ENCODE measurements at regions not wholly inside any gene's neighbourhood (a gene's known extent, or its start where the extent isn't known, plus 50 kb on each side); places are given as distances from the start of the nearest gene placed in this dataset.

DNA sequence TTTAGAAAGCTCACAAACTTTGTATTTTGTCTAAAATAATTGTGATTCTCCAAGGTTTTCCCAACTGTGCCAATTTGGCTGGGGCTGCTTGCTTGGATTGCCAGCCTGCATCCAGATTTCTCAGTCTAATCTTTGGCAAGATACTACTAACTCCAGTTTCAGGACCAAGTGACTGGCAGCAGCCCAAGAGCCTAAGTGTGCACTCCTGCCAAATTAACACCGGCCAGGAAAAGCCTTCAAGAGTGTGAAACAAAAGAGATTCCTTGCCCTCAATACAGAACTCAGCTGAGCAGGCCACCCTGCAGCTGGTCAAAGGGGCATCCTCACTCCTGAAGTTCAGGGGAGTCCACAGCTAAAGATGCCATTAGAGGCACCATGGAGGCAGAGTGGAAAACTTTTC, 589.0 kb upstream of the ACVR2A start:
- Histone ChIP-seq H3K27me3 (no peaks in the 10 kb centered on the region), H3K4me1 (no peaks in the 10 kb centered on the region), H3K27ac (no peak overlapping the region), H3K36me3 (no peaks in the 10 kb centered on the region), H3K4me3 (no peak overlapping the region), H3K9me3 (peaks cover 0 to 3% (median 0%) of the 10 kb centered on the region in 4 donors)
- TF ChIP-seq, protein P1, sequence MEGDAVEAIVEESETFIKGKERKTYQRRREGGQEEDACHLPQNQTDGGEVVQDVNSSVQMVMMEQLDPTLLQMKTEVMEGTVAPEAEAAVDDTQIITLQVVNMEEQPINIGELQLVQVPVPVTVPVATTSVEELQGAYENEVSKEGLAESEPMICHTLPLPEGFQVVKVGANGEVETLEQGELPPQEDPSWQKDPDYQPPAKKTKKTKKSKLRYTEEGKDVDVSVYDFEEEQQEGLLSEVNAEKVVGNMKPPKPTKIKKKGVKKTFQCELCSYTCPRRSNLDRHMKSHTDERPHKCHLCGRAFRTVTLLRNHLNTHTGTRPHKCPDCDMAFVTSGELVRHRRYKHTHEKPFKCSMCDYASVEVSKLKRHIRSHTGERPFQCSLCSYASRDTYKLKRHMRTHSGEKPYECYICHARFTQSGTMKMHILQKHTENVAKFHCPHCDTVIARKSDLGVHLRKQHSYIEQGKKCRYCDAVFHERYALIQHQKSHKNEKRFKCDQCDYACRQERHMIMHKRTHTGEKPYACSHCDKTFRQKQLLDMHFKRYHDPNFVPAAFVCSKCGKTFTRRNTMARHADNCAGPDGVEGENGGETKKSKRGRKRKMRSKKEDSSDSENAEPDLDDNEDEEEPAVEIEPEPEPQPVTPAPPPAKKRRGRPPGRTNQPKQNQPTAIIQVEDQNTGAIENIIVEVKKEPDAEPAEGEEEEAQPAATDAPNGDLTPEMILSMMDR (IDR thresholded peaks at IDR 0.05): no peak
- TF ChIP-seq POLR2A (IDR thresholded peaks at IDR 0.05): no peak
- DNase-seq: no peak

DNA sequence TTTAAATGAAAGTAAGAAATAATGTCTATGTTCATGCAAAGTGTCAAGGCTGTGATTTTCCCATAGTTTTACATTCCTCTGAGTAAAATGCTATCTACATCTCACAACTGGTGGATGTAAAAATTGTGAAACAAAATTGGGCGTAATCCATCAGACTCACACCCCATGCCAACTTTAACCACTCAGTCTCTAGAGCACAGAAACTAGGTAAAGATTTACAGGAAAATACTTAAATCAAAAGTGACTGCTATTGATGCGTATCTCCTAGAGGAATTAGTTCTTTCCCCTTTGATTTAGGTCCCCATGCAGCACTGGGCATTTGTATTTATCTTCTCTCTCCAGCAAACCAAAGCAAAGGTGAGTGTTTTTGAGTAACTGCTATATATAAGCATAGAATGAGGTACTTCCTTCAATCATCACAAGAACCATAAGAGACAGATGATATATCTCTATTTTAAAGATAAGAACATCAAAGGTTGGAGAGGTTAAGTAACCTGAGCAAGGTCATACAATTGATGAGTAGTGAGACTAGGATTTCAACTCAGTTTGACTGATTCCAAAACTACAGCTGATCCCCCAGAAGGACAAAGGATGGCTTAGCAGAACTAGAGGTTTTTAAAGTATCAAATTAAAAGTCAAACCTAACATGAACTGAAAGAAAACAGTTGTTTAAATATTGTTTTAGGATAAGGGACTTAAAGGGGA, 594.0 kb upstream of the ACVR2A start:
- no peaks in the 10 kb centered on the region for H3K27me3 ChIP-seq
- TF ChIP-seq POLR2A (IDR thresholded peaks at IDR 0.05): no peak
- TF ChIP-seq, protein P1 (IDR thresholded peaks at IDR 0.05): no peak

DNA sequence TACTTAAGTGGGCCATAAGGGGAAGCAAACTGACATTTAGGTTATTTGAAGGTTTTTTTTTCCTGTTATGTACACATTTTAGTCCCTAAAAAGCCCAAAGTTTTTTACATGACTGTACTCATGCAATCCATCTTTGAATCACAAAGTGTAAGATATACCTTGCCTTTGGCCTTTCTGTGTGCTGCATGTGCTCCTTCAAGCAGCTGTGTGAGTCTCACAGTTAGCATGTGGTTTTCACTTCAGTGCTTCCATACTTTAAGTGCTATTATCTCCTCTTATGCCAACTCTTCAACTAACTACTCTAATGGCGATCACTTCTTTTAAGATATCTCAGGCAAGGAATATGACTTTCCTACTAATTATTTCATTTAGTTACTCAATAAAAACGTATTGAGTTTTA, 597.1 kb upstream of the ACVR2A start:
- H3K27ac ChIP-seq: no peak overlapping the region
- H3K4me3 ChIP-seq: no peak overlapping the region
- no peaks in the 10 kb centered on the region for H3K27me3 ChIP-seq
- H3K9me3 ChIP-seq: peaks cover 0 to 3% (median 0%) of the 10 kb centered on the region in 4 donors
- H3K4me1 ChIP-seq: no peaks in the 10 kb centered on the region
- TF ChIP-seq, protein P1 (IDR thresholded peaks at IDR 0.05): no peak
- TF ChIP-seq POLR2A (IDR thresholded peaks at IDR 0.05): no peak
- DNase-seq: no peak
- H3K36me3 ChIP-seq: no peaks in the 10 kb centered on the region

More for the DNA sequence above, 594.0 kb upstream of the ACVR2A start:
- Histone ChIP-seq H3K36me3 (no peaks in the 10 kb centered on the region), H3K27ac (no peak overlapping the region), H3K4me3 (no peak overlapping the region), H3K4me1 (no peaks in the 10 kb centered on the region), H3K9me3 (peaks cover 0 to 3% (median 0%) of the 10 kb centered on the region in 4 donors)
- DNase-seq: no peak

DNA sequence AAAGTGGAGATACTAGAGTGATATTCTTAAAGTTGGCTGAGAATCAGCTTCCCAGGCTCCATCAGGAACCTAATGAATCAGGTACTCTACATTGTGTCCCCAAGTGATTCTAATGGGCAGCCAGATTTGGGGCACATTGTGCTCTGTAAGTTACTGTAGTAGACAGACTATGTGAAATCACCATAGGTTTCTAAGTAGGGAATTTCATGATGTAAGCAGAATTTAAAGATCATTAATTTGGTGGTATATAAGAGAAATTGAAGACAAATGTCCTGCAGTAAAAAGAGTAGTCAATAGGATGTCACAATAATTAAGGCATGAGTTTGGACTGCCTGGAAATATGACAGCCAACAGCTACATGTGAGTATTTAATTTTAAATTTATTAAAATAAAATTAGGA, 602.4 kb upstream of the ACVR2A start:
- H3K27ac ChIP-seq: no peak overlapping the region
- no peaks in the 10 kb centered on the region for H3K36me3 ChIP-seq
- H3K9me3 ChIP-seq: no peaks in the 10 kb centered on the region
- no peak overlapping the region for H3K4me3 ChIP-seq
- no peak for DNase-seq
- H3K4me1 ChIP-seq: no peaks in the 10 kb centered on the region
- H3K27me3 ChIP-seq: no peaks in the 10 kb centered on the region
- no peak for TF ChIP-seq POLR2A (IDR thresholded peaks at IDR 0.05)
- TF ChIP-seq, protein P1 (IDR thresholded peaks at IDR 0.05): no peak

DNA sequence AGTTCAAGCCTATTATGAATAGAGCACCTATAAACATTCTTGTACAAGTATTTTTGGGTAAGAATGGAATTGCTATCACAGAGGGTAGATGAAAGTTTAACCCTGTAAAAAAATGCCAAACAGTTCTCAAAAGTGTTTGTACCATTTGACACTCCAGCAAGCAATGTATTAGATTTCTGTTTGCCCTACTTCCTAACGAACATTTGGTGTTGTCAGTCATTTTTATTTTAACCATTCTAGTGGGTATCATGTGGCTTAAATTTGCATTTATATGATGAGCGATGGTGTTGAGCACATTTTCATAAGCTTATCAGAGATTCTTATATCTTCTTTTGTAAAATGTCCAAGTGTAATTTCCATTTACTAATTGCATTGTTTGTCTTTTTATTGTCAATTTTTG, 608.2 kb upstream of the ACVR2A start:
- no peak for DNase-seq
- H3K27ac ChIP-seq: no peak overlapping the region
- no peaks in the 10 kb centered on the region for H3K4me1 ChIP-seq
- no peaks in the 10 kb centered on the region for H3K36me3 ChIP-seq
- H3K27me3 ChIP-seq: no peaks in the 10 kb centered on the region
- H3K9me3 ChIP-seq: no peaks in the 10 kb centered on the region
- no peak overlapping the region for H3K4me3 ChIP-seq
- no peak for TF ChIP-seq POLR2A (IDR thresholded peaks at IDR 0.05)
- TF ChIP-seq, protein P1 (IDR thresholded peaks at IDR 0.05): no peak

All from Peyer's patch (tissue), 4 donors.